H9 (cell line): ENCODE measurements at regions not wholly inside any gene's neighbourhood (a gene's known extent, or its start where the extent isn't known, plus 50 kb on each side); places are given as distances from the start of the nearest gene placed in this dataset.

Source experiments
- DNase-seq: peaks from one replicate; pipeline ENCODE4 v3.0.0-alpha.2; 2017
- H2AFZ ChIP-seq: one replicate; pipeline ENCODE4 v1.6.1; 2013; ENCODE audit warnings: mild to moderate bottlenecking, low read length, control low read depth, moderate library complexity
- H2AK5ac ChIP-seq: 2 replicates; pipeline ENCODE4 v1.6.1; 2013; ENCODE audit warnings: low read length, control low read depth, mixed read lengths; ENCODE audit not compliant: insufficient read length
- H2BK120ac ChIP-seq: one replicate; pipeline ENCODE4 v1.6.1; 2013; ENCODE audit warnings: low read depth, mild to moderate bottlenecking, low read length, control low read depth, inconsistent platforms; ENCODE audit not compliant: poor library complexity, severe bottlenecking
- H2BK12ac ChIP-seq: 2 replicates; pipeline ENCODE4 v1.6.1; 2013; ENCODE audit warnings: low read length, control low read depth, mixed read lengths, low read depth; ENCODE audit not compliant: insufficient read length
- H2BK15ac ChIP-seq: 2 replicates; pipeline ENCODE4 v1.6.1; 2013; ENCODE audit warnings: low read depth, low read length, control low read depth
- H2BK20ac ChIP-seq: one replicate; pipeline ENCODE4 v1.6.1; 2013; ENCODE audit warnings: low read depth, mild to moderate bottlenecking, low read length, control low read depth, inconsistent platforms; ENCODE audit not compliant: poor library complexity, severe bottlenecking
- H2BK5ac ChIP-seq: 2 replicates; pipeline ENCODE4 v1.6.1; 2013; ENCODE audit warnings: low read length, control low read depth, mixed read lengths; ENCODE audit not compliant: insufficient read length
- H3K14ac ChIP-seq: 2 replicates; pipeline ENCODE4 v1.6.1; 2013; ENCODE audit warnings: low read length, control low read depth; ENCODE audit not compliant: insufficient read depth
- H3K18ac ChIP-seq: 2 replicates; pipeline ENCODE4 v1.6.1; 2013; ENCODE audit warnings: low read depth, mild to moderate bottlenecking, mixed read lengths, low read length, control low read depth; ENCODE audit not compliant: insufficient read length
- H3K23ac ChIP-seq: 2 replicates; pipeline ENCODE4 v1.6.1; 2013; ENCODE audit warnings: low read length, control low read depth, mixed read lengths, low read depth; ENCODE audit not compliant: insufficient read length
- H3K23me2 ChIP-seq: 2 replicates; pipeline ENCODE4 v1.6.1; 2013; ENCODE audit warnings: low read depth, mild to moderate bottlenecking, mixed read lengths, low read length, control low read depth; ENCODE audit not compliant: insufficient read length, poor library complexity, severe bottlenecking
- H3K27ac ChIP-seq: 2 replicates; pipeline ENCODE4 v1.5.1; 2013; ENCODE audit warnings: low read length, control low read depth, mixed read lengths, low read depth; ENCODE audit not compliant: insufficient read length
- H3K27me3 ChIP-seq: 2 replicates; pipeline ENCODE4 v1.6.1; 2013; ENCODE audit warnings: low read length, control low read depth, inconsistent platforms; ENCODE audit not compliant: insufficient read depth
- H3K4ac ChIP-seq: 2 replicates; pipeline ENCODE4 v1.6.1; 2013; ENCODE audit warnings: low read depth, mild to moderate bottlenecking, control low read depth, inconsistent platforms, low read length, moderate library complexity
- H3K4me1 ChIP-seq: 2 replicates; pipeline ENCODE4 v1.6.1; 2013; ENCODE audit warnings: low read length, control low read depth, inconsistent platforms; ENCODE audit not compliant: insufficient read depth
- H3K4me2 ChIP-seq: 2 replicates; pipeline ENCODE4 v1.6.1; 2013; ENCODE audit warnings: low read length, control low read depth, mixed read lengths; ENCODE audit not compliant: insufficient read length, insufficient read depth
- H3K56ac ChIP-seq: 2 replicates; pipeline ENCODE4 v1.6.1; 2013; ENCODE audit warnings: low read depth, mild to moderate bottlenecking, mixed read lengths, low read length, control low read depth; ENCODE audit not compliant: insufficient read length
- H3K79me1 ChIP-seq: 2 replicates; pipeline ENCODE4 v1.6.1; 2013; ENCODE audit warnings: low read depth, mild to moderate bottlenecking, moderate library complexity, low read length, control low read depth, inconsistent platforms; ENCODE audit not compliant: insufficient read depth, poor library complexity, severe bottlenecking
- H3K79me2 ChIP-seq: 2 replicates; pipeline ENCODE4 v1.6.1; 2013; ENCODE audit warnings: low read length, control low read depth, inconsistent platforms; ENCODE audit not compliant: insufficient read depth
- H3K9ac ChIP-seq: 2 replicates; pipeline ENCODE4 v1.6.1; 2013; ENCODE audit warnings: low read length, control low read depth, mixed read lengths; ENCODE audit not compliant: insufficient read length; ENCODE audit errors: extremely low read depth
- H3K9me3 ChIP-seq: one replicate; pipeline ENCODE4 v1.6.1; 2013; ENCODE audit warnings: low read depth, low read length, inconsistent platforms; ENCODE audit not compliant: control insufficient read depth
- H3T11ph ChIP-seq: one replicate; pipeline ENCODE4 v1.6.1; 2013; ENCODE audit warnings: mild to moderate bottlenecking, low read length, control low read depth, inconsistent platforms
- H4K20me1 ChIP-seq: one replicate; pipeline ENCODE4 v1.6.1; 2013; ENCODE audit not compliant: control insufficient read depth, insufficient read length, insufficient read depth
- H4K5ac ChIP-seq: 2 replicates; pipeline ENCODE4 v1.6.1; 2013; ENCODE audit warnings: low read depth, mild to moderate bottlenecking, mixed read lengths, low read length, control low read depth; ENCODE audit not compliant: insufficient read length
- H4K8ac ChIP-seq: replicated peaks from 2 replicates; pipeline ENCODE4 v1.6.1; 2013; ENCODE audit warnings: low read length, control low read depth, mixed read lengths, low read depth; ENCODE audit not compliant: insufficient read length
- H4K91ac ChIP-seq: 2 replicates; pipeline ENCODE4 v1.6.1; 2013; ENCODE audit warnings: low read depth, mild to moderate bottlenecking, moderate library complexity, mixed read lengths, low read length, control low read depth; ENCODE audit not compliant: insufficient read length
- H3K27ac Mint-ChIP-seq, 3 experiments: 2 replicates in 2 of 3; 3 replicates in 1 of 3; pipeline ENCODE4 v1.8.0; 2020 to 2021; ENCODE audit warnings: mixed read lengths in 3 of 3, mild to moderate bottlenecking in 1 of 3, moderate library complexity in 1 of 3
- H3K27me3 Mint-ChIP-seq: 2 replicates; pipeline ENCODE4 v1.8.0; 2021; ENCODE audit warnings: low read depth, mild to moderate bottlenecking, moderate library complexity, mixed read lengths
- H3K36me3 Mint-ChIP-seq, 3 experiments: 2 replicates in 2 of 3; 3 replicates in 1 of 3; pipeline ENCODE4 v1.8.0; 2020 to 2021; ENCODE audit warnings: low read depth in 3 of 3, mixed read lengths in 3 of 3; ENCODE audit not compliant: insufficient read depth in 1 of 3
- H3K4me1 Mint-ChIP-seq, 2 experiments: 2 replicates each; pipeline ENCODE4 v1.8.0; 2020; ENCODE audit warnings: mixed read lengths in 2 of 2
- H3K4me3 Mint-ChIP-seq, 2 experiments: 2 replicates in 1 of 2; 3 replicates in 1 of 2; pipeline ENCODE4 v1.8.0; 2020 to 2021; ENCODE audit warnings: mild to moderate bottlenecking in 2 of 2, mixed read lengths in 2 of 2, moderate library complexity in 1 of 2
- H3K9me3 Mint-ChIP-seq, 2 experiments: 2 replicates in 1 of 2; 3 replicates in 1 of 2; pipeline ENCODE4 v1.8.0; 2020; ENCODE audit warnings: mild to moderate bottlenecking in 2 of 2, mixed read lengths in 2 of 2, moderate library complexity in 1 of 2
- CTCF ChIP-seq: fragments of 200-600 bp; sonication (generic); conservative IDR thresholded peaks from 3 replicates; pipeline ENCODE4 v1.8.0; 2021; ENCODE audit warnings: antibody characterized with exemption, mild to moderate bottlenecking
- WGBS: extraction: QIAGEN DNeasy Blood & Tissue Kit; methylation state at CpG from one replicate; pipeline ENCODE4 v1.1.7; 2013; ENCODE audit warnings: missing lambda C conversion rate, low lambda C conversion rate, mixed read lengths; ENCODE audit not compliant: insufficient read length; ENCODE audit errors: extremely low coverage; 5-methylcytosine and 5-hydroxymethylcytosine counted together

- Histone ChIP-seq H4K5ac (no peak overlapping the region), H2AK5ac (no peak overlapping the region), H4K20me1 (no peaks in the 10 kb centered on the region), H3K23ac (no peak overlapping the region), H3K23me2 (no peaks in the 10 kb centered on the region), H3K9ac (no peak overlapping the region), H2BK120ac (no peak overlapping the region), H3K14ac (no peak overlapping the region), H3K79me2 (no peaks in the 10 kb centered on the region), H2BK20ac (no peak overlapping the region), H3K27me3 (no peaks in the 10 kb centered on the region), H3K9me3 (no peaks in the 10 kb centered on the region), H3K27ac (no peak overlapping the region), H3T11ph (no peak overlapping the region), H2AFZ (no peak overlapping the region), H4K91ac (no peak overlapping the region), H3K4me2 (no peak overlapping the region), H4K8ac (no peak overlapping the region), H3K4me1 (no peaks in the 10 kb centered on the region; the same call in 1 of the 2 replicates), H2BK12ac (no peak overlapping the region), H3K4ac (no peak overlapping the region), H2BK5ac (no peak overlapping the region), H3K56ac (no peak overlapping the region), H3K79me1 (no peaks in the 10 kb centered on the region), H2BK15ac (no peak overlapping the region), H3K18ac (no peak overlapping the region)
- Mint-ChIP-seq H3K4me1 (peaks cover 7 to 8% of the 10 kb centered on the region in 2 experiments), H3K27ac (no peak overlapping the region), H3K27me3 (no peaks in the 10 kb centered on the region), H3K36me3 (peaks cover 0 to 13% (median 11%) of the 10 kb centered on the region in 3 experiments; a peak in 5 of 7 replicates), H3K9me3 (peaks cover 6 to 12% of the 10 kb centered on the region in 2 experiments; a peak in 3 of 5 replicates), H3K4me3 (no peak overlapping the region)
- TF ChIP-seq CTCF, result no peak
- no CpG with 5 or more reads among the region's 1 CpG for WGBS
- no peak for DNase-seq
These were observed 452.0 kb downstream of the SPRY1 start for GRCh38 chr4:123848606-123849005.
